Kidney glomerular epithelial cell (primary cell): ENCODE measurements at regions not wholly inside any gene's neighbourhood (a gene's known extent, or its start where the extent isn't known, plus 50 kb on each side); places are given as distances from the start of the nearest gene placed in this dataset.
"Not testable (repeated sequence)": the region's sequence is repeated elsewhere in the genome, so short reads cannot be mapped to it uniquely, and the experiment has no call there.

Source experiments
- DNase-seq: peaks from one replicate; lab custom pipeline; 2025; lab: John Stamatoyannopoulos, UW

- not testable (repeated sequence) for DNase-seq
Observed at GRCh38 chr16:29355339-29356059, 51.0 kb downstream of the NPIPB11 start.

GRCh38 chr16:29354449-29354848 is 52.1 kb downstream of the NPIPB11 start:
- not testable (repeated sequence) for DNase-seq

- not testable (repeated sequence) for DNase-seq
Observed at GRCh38 chr16:29352617-29352999, 53.9 kb downstream of the NPIPB11 start.

GRCh38 chr16:29351970-29352616 is 54.4 kb downstream of the NPIPB11 start:
- peak; percentile 63 for DNase-seq

GRCh38 chr16:29351271-29351969 is 55.1 kb downstream of the NPIPB11 start:
- DNase-seq = not testable (repeated sequence)

GRCh38 chr16:29349966-29350365 is 56.5 kb downstream of the NPIPB11 start:
- peak; percentile 35 for DNase-seq

- DNase-seq = not testable (repeated sequence)
Observed at GRCh38 chr16:29348748-29349147, 57.8 kb downstream of the NPIPB11 start.

GRCh38 chr16:29348123-29348690 is 58.3 kb downstream of the NPIPB11 start:
- not testable (repeated sequence) for DNase-seq

GRCh38 chr16:29346796-29347580 is 59.5 kb downstream of the NPIPB11 start:
- not testable (repeated sequence) for DNase-seq

- DNase-seq = not testable (repeated sequence)
Observed at GRCh38 chr16:29346203-29346602, 60.3 kb downstream of the NPIPB11 start.

- DNase-seq = not testable (repeated sequence)
Observed at GRCh38 chr16:29342937-29343336, 63.6 kb downstream of the NPIPB11 start.

- not testable (repeated sequence) for DNase-seq
Observed at GRCh38 chr16:29340779-29341438, 65.6 kb downstream of the NPIPB11 start.

GRCh38 chr16:29340235-29340634 is 66.3 kb downstream of the NPIPB11 start:
- not testable (repeated sequence) for DNase-seq

GRCh38 chr16:29338821-29339700 is 67.5 kb downstream of the NPIPB11 start:
- DNase-seq = not testable (repeated sequence)

- not testable (repeated sequence) for DNase-seq
Observed at GRCh38 chr16:29337385-29337901, 69.1 kb downstream of the NPIPB11 start.

- not testable (repeated sequence) for DNase-seq
Observed at GRCh38 chr16:29335549-29335846, 71.0 kb downstream of the NPIPB11 start.

- DNase-seq = not testable (repeated sequence)
Observed at GRCh38 chr16:29334776-29335548, 71.5 kb downstream of the NPIPB11 start.

- not testable (repeated sequence) for DNase-seq
Observed at GRCh38 chr16:29333492-29334097, 72.9 kb downstream of the NPIPB11 start.

GRCh38 chr16:29330623-29331022 is 75.9 kb downstream of the NPIPB11 start:
- DNase-seq = not testable (repeated sequence)
